H1 (cell line): ENCODE measurements at regions not wholly inside any gene's neighbourhood (a gene's known extent, or its start where the extent isn't known, plus 50 kb on each side); places are given as distances from the start of the nearest gene placed in this dataset.

Source experiments
- JUND ChIP-seq: IDR thresholded peaks from 2 replicates; pipeline ENCODE4 v1.6.1; 2011; ENCODE audit warnings: mild to moderate bottlenecking, improper control_type of control experiment, low read length

- no peak for TF ChIP-seq JUND
- TF ChIP-seq, all 59 proteins: peak for 0
Measured at GRCh38 chr18:22091341-22091740, 78.0 kb upstream of the GATA6 start (continued).
